Inflammatory macrophage (primary cell): ENCODE measurements at regions not wholly inside any gene's neighbourhood (a gene's known extent, or its start where the extent isn't known, plus 50 kb on each side); places are given as distances from the start of the nearest gene placed in this dataset.

Experiments used
- DNase-seq, 2 donors: peaks; one replicate each; pipeline ENCODE4 v3.0.0-alpha.2; 2020 to 2022

- peak; percentile 50 to 55 for DNase-seq
Measured at GRCh38 chr1:209444961-209445360, 138.6 kb upstream of the CAMK1G start.

GRCh38 chr1:209445576-209445975, 137.9 kb upstream of the CAMK1G start:
- no peak for DNase-seq

- no peak for DNase-seq
Measured at GRCh38 chr1:209446356-209446755, 137.2 kb upstream of the CAMK1G start.

GRCh38 chr1:209454340-209454994, 129.0 kb upstream of the CAMK1G start:
- no peak for DNase-seq

- DNase-seq = no peak
Measured at GRCh38 chr1:209455145-209455544, 128.4 kb upstream of the CAMK1G start.

- DNase-seq = no peak
Measured at GRCh38 chr1:209455661-209456358, 127.7 kb upstream of the CAMK1G start.

- DNase-seq = peak; percentile 30 to 31
Measured at GRCh38 chr1:209456878-209457277, 126.6 kb upstream of the CAMK1G start.

- no peak for DNase-seq
Measured at GRCh38 chr1:209457401-209458125, 126.0 kb upstream of the CAMK1G start.

- DNase-seq = no peak
Measured at GRCh38 chr1:209458921-209459320, 124.6 kb upstream of the CAMK1G start.

- DNase-seq = peak in 1 of 2 donors; percentile 6
Measured at GRCh38 chr1:209461168-209461567, 122.3 kb upstream of the CAMK1G start.

GRCh38 chr1:209462433-209462832, 121.1 kb upstream of the CAMK1G start:
- no peak for DNase-seq

- peak; percentile 3 to 23 for DNase-seq
Measured at GRCh38 chr1:209463441-209463840, 120.1 kb upstream of the CAMK1G start.

- DNase-seq = no peak
Measured at GRCh38 chr1:209473025-209473424, 110.5 kb upstream of the CAMK1G start.

- DNase-seq = no peak
Measured at GRCh38 chr1:209480345-209480744, 103.2 kb upstream of the CAMK1G start.

GRCh38 chr1:209483691-209484090, 99.8 kb upstream of the CAMK1G start:
- no peak for DNase-seq

- no peak for DNase-seq
Measured at GRCh38 chr1:209484429-209484828, 99.1 kb upstream of the CAMK1G start.

GRCh38 chr1:209485167-209485566, 98.3 kb upstream of the CAMK1G start:
- DNase-seq = no peak

- no peak for DNase-seq
Measured at GRCh38 chr1:209485751-209486150, 97.8 kb upstream of the CAMK1G start.

- DNase-seq = no peak
Measured at GRCh38 chr1:209486861-209487593, 96.5 kb upstream of the CAMK1G start.

GRCh38 chr1:209490013-209490412, 93.5 kb upstream of the CAMK1G start:
- no peak for DNase-seq

GRCh38 chr1:209491031-209491430, 92.5 kb upstream of the CAMK1G start:
- no peak for DNase-seq

GRCh38 chr1:209491496-209491895, 92.0 kb upstream of the CAMK1G start:
- DNase-seq = no peak

- DNase-seq = no peak
Measured at GRCh38 chr1:209491897-209492296, 91.6 kb upstream of the CAMK1G start.
